HFFc6 (cell line): ENCODE measurements at regions not wholly inside any gene's neighbourhood (a gene's known extent, or its start where the extent isn't known, plus 50 kb on each side); places are given as distances from the start of the nearest gene placed in this dataset.

Experiments
- DNase-seq: peaks from one replicate; pipeline ENCODE4 v3.0.0-alpha.2; 2018
- H3K27ac Mint-ChIP-seq: 2 replicates; pipeline ENCODE4 v1.8.0; 2020; ENCODE audit warnings: mild to moderate bottlenecking, mixed read lengths
- H3K27me3 Mint-ChIP-seq: 2 replicates; pipeline ENCODE4 v1.8.0; 2021; ENCODE audit warnings: mild to moderate bottlenecking, moderate library complexity, mixed read lengths; ENCODE audit not compliant: insufficient read depth
- H3K36me3 Mint-ChIP-seq: 2 replicates; pipeline ENCODE4 v1.8.0; 2021; ENCODE audit warnings: low read depth, mixed read lengths
- H3K4me1 Mint-ChIP-seq: 2 replicates; pipeline ENCODE4 v1.8.0; 2020; ENCODE audit warnings: low read depth, mixed read lengths
- H3K4me3 Mint-ChIP-seq: 2 replicates; pipeline ENCODE4 v1.8.0; 2020; ENCODE audit warnings: mild to moderate bottlenecking, moderate library complexity, mixed read lengths
- H3K9me3 Mint-ChIP-seq: 2 replicates; pipeline ENCODE4 v1.8.0; 2020; ENCODE audit warnings: mild to moderate bottlenecking, mixed read lengths
- TF ChIP-seq, protein P1 (sequence below): fragments of 200-600 bp; sonication (generic); IDR thresholded peaks from 2 replicates; pipeline ENCODE4 v1.5.0; 2021; ENCODE audit warnings: antibody characterized with exemption, mild to moderate bottlenecking

- no peak overlapping the region for H3K27ac Mint-ChIP-seq
Observed at GRCh38 chr2:211144974-211145665, 588.7 kb downstream of the CPS1 start.

GRCh38 chr2:211149731-211150130 is 593.3 kb downstream of the CPS1 start:
- no peak overlapping the region for H3K27ac Mint-ChIP-seq
- H3K4me3 Mint-ChIP-seq = no peak overlapping the region
- DNase-seq = no peak
- no peaks in the 10 kb centered on the region for H3K4me1 Mint-ChIP-seq
- H3K9me3 Mint-ChIP-seq = peaks cover 4% of the 10 kb centered on the region
- H3K36me3 Mint-ChIP-seq = no peaks in the 10 kb centered on the region
- H3K27me3 Mint-ChIP-seq = no peaks in the 10 kb centered on the region
- TF ChIP-seq, protein P1, sequence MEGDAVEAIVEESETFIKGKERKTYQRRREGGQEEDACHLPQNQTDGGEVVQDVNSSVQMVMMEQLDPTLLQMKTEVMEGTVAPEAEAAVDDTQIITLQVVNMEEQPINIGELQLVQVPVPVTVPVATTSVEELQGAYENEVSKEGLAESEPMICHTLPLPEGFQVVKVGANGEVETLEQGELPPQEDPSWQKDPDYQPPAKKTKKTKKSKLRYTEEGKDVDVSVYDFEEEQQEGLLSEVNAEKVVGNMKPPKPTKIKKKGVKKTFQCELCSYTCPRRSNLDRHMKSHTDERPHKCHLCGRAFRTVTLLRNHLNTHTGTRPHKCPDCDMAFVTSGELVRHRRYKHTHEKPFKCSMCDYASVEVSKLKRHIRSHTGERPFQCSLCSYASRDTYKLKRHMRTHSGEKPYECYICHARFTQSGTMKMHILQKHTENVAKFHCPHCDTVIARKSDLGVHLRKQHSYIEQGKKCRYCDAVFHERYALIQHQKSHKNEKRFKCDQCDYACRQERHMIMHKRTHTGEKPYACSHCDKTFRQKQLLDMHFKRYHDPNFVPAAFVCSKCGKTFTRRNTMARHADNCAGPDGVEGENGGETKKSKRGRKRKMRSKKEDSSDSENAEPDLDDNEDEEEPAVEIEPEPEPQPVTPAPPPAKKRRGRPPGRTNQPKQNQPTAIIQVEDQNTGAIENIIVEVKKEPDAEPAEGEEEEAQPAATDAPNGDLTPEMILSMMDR = no peak

More at GRCh38 chr2:211144974-211145665, 588.7 kb downstream of the CPS1 start:
- Mint-ChIP-seq H3K9me3 (peaks cover 21% of the 10 kb centered on the region), H3K36me3 (no peaks in the 10 kb centered on the region), H3K27me3 (no peaks in the 10 kb centered on the region; the same call in 1 of the 2 replicates), H3K4me1 (no peaks in the 10 kb centered on the region), H3K4me3 (no peak overlapping the region)
- no peak for DNase-seq
- TF ChIP-seq, protein P1 = no peak

DNA sequence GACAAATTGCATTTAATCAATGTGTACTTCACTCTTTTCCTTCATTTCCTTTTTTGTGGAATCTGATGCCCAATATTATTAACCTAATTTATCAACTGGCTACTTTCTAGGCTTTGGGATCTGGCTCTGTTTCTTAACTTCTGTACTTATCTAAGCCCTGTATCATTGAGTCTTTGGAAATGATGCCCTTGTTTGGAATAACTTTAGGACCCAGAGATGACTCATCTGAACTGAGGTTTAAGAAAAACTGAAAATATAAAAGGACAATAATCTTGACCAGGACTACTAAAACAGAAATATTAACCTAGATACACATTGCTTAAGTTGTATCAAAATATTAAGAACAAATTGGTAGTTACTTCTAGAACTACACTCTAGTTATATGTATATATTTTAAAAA is 600.8 kb downstream of the CPS1 start:
- DNase-seq = no peak
- no peak overlapping the region for H3K4me3 Mint-ChIP-seq
- 0 out of 2 replicates have a peak, but pooled peaks cover 2% of the 10 kb centered on the region for H3K27me3 Mint-ChIP-seq
- no peaks in the 10 kb centered on the region for H3K4me1 Mint-ChIP-seq
- no peaks in the 10 kb centered on the region; the same call in 1 of the 2 replicates for H3K9me3 Mint-ChIP-seq
- no peaks in the 10 kb centered on the region for H3K36me3 Mint-ChIP-seq
- TF ChIP-seq, protein P1 = no peak
- H3K27ac Mint-ChIP-seq = no peak overlapping the region

GRCh38 chr2:211157856-211158463 is 601.6 kb downstream of the CPS1 start:
- Mint-ChIP-seq H3K27ac (no peak overlapping the region), H3K4me3 (no peak overlapping the region), H3K9me3 (no peaks in the 10 kb centered on the region; the same call in 1 of the 2 replicates), H3K36me3 (no peaks in the 10 kb centered on the region), H3K4me1 (no peaks in the 10 kb centered on the region), H3K27me3 (0 out of 2 replicates have a peak, but pooled peaks cover 2% of the 10 kb centered on the region)
- TF ChIP-seq, protein P1 = peak; percentile 90
- peak; percentile 13 for DNase-seq

DNA sequence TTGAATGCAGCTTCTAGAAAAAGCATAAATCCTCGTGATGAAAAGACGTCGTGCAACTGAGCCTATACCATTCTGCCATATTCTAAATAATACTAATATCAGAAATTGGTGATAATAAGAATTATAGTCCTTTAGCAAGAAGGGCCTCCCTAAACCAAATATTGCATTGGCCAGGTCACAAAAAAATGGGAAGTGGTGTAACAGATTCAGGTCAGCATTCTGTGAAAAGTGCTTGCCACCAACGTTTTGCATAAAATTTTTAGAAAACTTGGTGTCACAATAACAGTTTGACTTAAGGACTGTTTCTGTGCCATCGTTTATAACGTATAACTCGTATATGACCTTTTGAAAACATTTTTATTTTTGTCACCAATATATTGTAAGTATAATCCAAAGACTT is 603.6 kb downstream of the CPS1 start:
- TF ChIP-seq, protein P1 = no peak
- Mint-ChIP-seq H3K4me3 (no peak overlapping the region), H3K36me3 (no peaks in the 10 kb centered on the region), H3K9me3 (peaks cover 7% of the 10 kb centered on the region), H3K4me1 (no peaks in the 10 kb centered on the region), H3K27ac (no peak overlapping the region), H3K27me3 (0 out of 2 replicates have a peak, but pooled peaks cover 2% of the 10 kb centered on the region)
- DNase-seq = no peak
